H1 (cell line): ENCODE measurements at regions not wholly inside any gene's neighbourhood (a gene's known extent, or its start where the extent isn't known, plus 50 kb on each side); places are given as distances from the start of the nearest gene placed in this dataset.

Source experiments
- GABPA ChIP-seq: IDR thresholded peaks from 2 replicates; pipeline ENCODE4 v1.6.1; 2011; ENCODE audit warnings: mild to moderate bottlenecking, low read length, moderate library complexity, borderline replicate concordance; ENCODE audit not compliant: insufficient read depth
- SRF ChIP-seq: IDR thresholded peaks from 2 replicates; pipeline ENCODE4 v1.6.1; 2011; ENCODE audit warnings: mild to moderate bottlenecking, low read depth, low read length, moderate library complexity
- ZNF274 ChIP-seq: IDR thresholded peaks from 2 replicates; pipeline ENCODE4 v1.7.0; 2012; ENCODE audit warnings: low read length, borderline replicate concordance; ENCODE audit errors: extremely low read depth
- TF ChIP-seq, protein P1 (sequence below): IDR thresholded peaks from 2 replicates; pipeline ENCODE4 v1.6.1; 2012; ENCODE audit warnings: low read length, inconsistent platforms
- TF ChIP-seq, protein P2 (sequence below): IDR thresholded peaks from 2 replicates; pipeline ENCODE4 v1.6.1; 2012; ENCODE audit warnings: inconsistent platforms

DNA sequence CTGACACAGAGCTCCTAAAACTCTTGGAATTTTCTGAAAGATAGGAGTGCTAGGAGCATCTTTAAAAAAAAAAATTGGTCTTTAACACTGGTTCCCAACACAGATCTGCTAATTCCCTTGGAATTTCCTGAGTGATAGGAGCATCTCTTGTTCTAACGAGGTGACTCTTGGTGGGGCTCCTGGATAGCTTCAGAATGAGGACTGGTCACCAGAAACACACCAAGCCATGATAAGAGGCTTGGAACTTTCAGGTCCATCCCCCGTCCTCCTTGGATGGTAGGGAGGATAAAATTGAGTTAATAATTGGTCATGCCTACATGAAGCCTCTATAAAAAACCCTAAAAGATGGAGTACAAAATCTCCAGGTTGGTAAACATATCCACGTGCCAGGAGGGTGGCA is 64.5 kb upstream of the LDLRAD3 start (continued):
- TF ChIP-seq, protein P1, sequence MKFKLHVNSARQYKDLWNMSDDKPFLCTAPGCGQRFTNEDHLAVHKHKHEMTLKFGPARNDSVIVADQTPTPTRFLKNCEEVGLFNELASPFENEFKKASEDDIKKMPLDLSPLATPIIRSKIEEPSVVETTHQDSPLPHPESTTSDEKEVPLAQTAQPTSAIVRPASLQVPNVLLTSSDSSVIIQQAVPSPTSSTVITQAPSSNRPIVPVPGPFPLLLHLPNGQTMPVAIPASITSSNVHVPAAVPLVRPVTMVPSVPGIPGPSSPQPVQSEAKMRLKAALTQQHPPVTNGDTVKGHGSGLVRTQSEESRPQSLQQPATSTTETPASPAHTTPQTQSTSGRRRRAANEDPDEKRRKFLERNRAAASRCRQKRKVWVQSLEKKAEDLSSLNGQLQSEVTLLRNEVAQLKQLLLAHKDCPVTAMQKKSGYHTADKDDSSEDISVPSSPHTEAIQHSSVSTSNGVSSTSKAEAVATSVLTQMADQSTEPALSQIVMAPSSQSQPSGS = no peak
- TF ChIP-seq SRF (no peak), ZNF274 (no peak), GABPA (no peak)
- TF ChIP-seq, protein P2, sequence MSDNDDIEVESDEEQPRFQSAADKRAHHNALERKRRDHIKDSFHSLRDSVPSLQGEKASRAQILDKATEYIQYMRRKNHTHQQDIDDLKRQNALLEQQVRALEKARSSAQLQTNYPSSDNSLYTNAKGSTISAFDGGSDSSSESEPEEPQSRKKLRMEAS = no peak
